Lung microvascular endothelial cell (primary cell): ENCODE measurements at regions not wholly inside any gene's neighbourhood (a gene's known extent, or its start where the extent isn't known, plus 50 kb on each side); places are given as distances from the start of the nearest gene placed in this dataset.
"Not testable (repeated sequence)": the region's sequence is repeated elsewhere in the genome, so short reads cannot be mapped to it uniquely, and the experiment has no call there.

Experiments
- DNase-seq, 2 donors: peaks; one replicate each; pipeline versions ENCODE4 v3.0.0 to v3.0.0-alpha.2; 2010; ENCODE audit warnings: low read depth in 2 of 2

DNA sequence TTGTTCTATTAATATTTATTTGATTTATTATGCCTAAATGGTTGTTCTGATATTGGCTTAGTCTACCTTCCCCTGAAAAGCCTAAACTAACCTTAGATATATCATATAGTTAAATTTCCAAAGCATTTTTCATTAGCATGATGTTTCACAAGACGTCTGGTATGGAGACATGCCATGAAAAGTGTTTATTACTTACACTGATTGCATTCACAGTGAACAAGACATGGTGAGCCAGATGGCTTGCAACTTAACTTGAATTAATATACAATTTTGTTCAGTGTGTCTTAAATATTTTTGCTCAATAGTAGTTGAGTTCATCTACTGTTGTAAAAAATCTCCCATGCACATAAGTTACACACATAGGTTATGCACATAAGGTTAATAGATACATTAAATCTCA is 758.4 kb downstream of the NSUN3 start:
- DNase-seq: no peak

DNA sequence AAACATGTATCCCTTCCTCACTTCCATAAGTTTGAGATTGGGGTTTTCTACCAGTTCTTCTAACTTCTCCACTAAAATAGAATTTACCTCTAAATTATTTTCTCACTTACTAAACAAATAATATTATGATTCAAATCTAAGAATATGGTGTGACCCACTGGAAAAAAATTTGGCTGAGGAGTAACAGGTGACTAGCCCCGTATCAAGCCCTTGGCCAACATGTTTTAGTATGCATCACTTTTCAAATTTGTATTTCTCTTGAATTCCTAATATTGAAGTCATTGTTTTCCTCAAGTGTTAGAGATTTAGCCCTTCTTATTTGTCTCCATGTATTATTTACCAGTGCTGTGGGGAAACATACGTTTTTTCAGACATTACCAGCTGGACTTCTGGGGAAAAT is 759.4 kb downstream of the NSUN3 start:
- DNase-seq: no peak

DNA sequence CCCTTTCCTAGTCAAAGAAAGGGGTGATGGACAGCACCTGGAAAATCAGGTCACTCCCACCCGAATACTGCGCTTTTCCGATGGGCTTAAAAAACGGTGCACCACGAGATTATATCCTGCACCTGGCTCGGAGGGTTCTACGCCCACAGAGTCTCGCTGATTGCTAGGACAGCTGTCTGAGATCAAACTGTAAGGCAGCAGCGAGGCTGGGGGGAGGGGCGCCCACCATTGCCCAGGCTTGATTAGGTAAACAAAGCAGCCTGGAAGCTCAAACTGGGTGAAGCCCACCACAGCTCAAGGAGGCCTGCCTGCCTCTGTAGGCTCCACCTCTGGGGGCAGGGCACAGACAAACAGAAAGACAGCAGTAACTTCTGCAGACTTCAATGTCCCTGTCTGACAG is 783.4 kb downstream of the NSUN3 start:
- DNase-seq: not testable (repeated sequence)

DNA sequence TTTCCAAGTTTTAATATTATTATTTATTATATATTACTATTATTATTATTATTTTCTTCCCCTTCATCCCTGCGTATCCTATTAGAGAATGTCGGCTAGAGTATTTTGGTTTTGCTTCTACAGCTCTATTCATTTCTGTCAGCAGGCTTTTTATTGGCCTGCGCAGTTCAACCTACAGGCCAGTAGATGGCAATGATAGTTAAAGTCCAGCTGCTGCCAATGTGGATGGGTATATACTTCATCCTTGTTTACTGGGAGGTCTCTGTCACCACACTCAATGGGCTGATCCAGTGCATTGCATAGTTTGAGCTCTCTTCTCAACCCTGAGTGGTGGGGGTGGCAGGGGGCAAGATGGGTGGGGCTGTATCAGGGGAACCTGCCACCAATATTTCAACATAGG is 799.8 kb downstream of the NSUN3 start:
- DNase-seq: peak; percentile 7 to 12

DNA sequence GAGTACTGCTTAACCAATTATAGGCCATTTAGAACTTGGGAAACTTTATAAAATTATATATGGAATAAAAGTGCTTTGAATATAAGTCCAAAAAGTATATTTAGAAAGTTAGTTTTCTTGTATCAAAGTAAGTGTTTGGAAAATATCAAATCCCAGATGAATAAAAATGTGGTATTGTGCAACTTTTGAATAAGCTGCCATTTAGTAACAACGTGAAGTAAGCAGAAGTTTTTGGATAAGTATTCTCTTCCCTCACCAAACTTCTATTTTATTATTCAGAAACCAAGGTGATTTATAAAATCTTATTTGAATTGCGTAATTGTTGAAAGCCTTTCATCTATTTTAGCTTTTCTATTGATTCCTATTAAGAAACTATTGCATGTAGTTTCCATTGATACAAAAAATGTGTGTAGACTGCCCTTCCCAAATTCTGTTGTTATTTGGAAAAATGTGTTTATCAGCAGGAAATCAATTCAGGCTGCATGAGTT is 806.2 kb downstream of the NSUN3 start:
- no peak for DNase-seq

DNA sequence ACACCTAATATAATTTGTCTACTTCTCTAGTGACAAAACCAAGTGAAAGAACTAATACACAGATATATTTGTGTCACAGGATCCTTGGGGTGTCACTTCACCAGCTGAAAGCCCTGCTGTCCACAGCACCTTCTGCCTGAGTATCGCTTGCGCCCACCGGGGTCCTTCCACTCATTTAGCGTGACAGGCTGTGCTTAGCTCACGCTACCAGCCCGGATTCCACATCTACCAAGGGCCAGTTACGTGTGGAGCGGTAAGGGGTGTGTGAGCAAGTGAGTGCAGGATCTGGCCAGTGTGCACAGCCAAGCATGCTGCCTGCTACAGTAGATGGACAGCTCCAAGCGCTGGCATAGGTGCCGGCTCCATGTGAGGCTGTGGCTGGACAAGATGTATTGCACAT is 810.9 kb downstream of the NSUN3 start:
- no peak for DNase-seq

DNA sequence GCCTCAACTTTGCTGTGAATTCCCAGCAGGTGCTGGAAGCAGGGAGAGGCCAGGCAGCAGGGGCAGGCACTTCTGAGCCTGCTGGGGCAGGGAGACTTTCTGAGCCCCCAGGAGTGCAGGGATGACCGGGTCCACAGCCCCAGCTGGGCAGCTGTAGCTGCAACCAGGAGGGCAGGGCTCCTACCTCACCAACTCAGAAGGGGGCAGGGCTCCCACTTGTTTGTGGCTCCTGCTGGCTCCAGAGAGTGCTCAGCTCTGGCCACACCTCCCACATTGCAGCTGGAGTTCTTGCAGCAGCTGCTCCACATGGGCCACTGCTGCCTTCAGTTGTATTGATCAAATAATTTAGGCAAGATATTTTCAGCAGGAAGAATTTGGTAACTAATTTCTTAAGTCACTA is 812.3 kb downstream of the NSUN3 start:
- DNase-seq: no peak

DNA sequence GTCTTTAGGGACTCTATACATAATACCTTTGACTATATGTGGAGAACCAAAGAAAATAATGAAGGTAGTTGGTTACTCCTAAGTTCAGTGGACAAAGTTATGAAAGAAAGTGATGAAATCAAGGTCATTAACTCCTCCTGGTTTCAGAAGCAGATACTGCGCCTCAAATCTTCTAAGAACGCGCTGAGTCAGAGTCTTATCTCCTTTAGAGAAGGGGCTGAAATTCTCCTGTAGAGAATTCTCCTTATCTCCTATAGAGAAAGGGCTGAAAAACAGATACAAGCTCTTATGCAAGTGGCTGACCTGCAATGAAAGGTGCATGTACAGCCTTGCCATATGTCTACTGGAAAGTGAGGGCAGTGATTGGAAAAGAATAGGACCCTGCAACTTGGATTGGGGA is 824.2 kb downstream of the NSUN3 start:
- DNase-seq: no peak

DNA sequence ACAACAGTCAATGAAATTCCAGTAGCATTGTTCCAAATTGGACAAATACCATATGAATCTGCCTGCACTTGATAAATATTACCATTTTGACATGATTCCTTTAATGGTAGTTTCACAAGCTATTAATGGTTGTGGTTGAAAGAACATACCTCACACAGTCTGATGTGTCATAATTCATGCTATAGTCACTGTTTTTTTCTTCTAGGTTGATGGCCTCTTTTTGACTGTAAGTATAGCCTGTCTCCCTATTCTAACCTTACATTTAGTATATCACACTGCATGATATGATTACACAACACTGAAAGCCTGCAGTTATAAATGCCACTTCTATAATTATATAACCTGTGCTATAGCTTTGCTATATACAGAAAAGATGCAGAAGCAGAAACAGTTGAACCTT is 834.1 kb downstream of the NSUN3 start:
- DNase-seq: no peak

DNA sequence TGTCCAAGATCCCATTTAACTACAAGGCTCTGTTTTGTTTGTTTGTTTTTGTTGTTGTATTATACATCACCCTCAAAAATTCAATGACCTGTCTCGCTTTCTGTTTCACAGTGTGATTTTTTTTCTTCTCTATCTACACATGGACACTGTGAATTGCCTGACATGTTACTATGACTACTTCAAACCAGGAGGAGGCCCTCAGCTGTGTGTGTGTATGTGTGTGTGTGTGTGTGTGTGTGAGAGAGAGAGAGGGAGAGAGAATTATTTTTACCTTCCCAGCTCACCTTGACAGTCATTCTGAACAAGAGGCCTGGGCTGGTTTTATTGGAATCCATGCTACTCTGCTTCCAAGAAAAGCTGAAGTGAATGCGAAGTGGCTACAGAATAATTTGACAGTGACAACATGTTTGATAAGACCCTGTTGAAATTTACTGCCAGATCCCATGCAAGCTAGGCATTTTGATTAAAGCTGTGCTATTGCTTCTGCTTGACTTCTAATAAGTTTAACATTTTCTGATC is 841.4 kb downstream of the NSUN3 start:
- DNase-seq: no peak

DNA sequence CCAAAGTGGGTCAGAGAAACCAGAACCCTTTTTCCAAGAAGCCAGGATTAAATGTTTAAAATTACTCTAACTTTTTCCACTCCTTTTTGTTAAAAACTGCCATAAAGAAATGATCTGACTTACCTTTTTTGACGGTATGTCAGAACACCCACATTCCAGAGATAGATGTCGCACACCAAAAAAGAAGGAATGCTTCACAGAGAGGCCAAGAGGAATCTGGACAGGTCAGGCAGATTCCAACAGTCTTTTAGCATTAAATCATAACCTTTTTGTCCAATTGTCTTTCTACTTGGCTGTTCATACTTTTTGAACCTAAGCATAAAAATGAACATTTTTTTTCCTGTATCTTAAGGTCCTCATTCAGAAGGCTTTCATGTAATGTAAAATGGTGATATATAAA is 846.9 kb downstream of the NSUN3 start:
- DNase-seq: no peak

DNA sequence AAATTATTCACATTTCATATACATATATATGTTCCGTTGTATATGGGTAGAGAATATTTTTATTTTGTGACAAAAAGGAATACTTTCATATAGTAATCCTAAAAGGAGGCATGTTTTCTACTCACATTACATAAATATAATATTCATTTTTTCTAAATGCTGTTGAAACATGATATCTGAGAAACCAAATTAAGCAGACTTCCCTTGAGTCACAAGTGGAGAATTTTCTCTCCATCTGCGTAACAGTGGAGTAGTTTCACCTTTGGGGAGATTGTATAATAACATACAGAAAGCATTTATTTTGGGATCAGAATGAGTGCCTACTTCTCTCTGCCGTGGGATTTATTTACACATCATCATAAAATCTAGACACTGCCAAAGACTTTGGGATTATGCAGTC is 849.8 kb downstream of the NSUN3 start:
- DNase-seq: no peak

DNA sequence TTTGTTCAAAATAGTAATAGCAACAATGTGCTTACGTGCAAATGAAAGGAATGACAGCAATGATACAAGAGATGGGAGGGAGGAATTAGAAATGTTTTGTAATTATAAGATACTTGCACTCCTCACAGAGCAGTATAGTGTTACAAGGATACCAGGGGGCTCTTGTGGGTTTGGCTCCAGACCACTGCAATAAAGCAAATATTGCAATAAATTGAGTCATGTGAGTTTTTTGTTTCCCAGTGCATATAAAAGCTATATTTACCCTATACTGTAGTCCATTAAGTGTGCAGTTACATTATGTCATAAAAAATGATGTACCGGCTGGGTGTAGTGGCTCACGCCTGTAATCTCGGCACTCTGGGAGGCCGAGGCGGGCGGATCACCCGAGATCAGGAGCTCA is 864.3 kb downstream of the NSUN3 start:
- DNase-seq: no peak

DNA sequence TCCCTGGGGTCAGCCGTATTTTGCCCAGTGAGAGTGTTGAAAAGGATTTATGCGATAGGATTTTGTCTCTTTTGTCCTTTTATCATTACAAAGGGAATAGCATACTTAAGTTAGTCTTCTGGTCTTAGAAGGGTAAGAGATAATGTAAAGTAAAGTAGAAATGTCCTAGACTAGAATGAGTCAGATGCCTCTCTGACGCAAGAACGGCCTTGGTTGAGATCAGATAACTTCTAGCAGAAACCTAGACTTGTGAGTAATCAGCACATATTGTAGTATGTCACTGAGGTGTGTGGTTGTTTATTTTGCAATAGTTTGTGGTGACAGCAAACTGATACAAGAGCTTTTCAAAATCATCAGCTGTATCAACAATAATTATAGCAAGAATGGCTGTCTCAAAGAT is 866.1 kb downstream of the NSUN3 start:
- no peak for DNase-seq

DNA sequence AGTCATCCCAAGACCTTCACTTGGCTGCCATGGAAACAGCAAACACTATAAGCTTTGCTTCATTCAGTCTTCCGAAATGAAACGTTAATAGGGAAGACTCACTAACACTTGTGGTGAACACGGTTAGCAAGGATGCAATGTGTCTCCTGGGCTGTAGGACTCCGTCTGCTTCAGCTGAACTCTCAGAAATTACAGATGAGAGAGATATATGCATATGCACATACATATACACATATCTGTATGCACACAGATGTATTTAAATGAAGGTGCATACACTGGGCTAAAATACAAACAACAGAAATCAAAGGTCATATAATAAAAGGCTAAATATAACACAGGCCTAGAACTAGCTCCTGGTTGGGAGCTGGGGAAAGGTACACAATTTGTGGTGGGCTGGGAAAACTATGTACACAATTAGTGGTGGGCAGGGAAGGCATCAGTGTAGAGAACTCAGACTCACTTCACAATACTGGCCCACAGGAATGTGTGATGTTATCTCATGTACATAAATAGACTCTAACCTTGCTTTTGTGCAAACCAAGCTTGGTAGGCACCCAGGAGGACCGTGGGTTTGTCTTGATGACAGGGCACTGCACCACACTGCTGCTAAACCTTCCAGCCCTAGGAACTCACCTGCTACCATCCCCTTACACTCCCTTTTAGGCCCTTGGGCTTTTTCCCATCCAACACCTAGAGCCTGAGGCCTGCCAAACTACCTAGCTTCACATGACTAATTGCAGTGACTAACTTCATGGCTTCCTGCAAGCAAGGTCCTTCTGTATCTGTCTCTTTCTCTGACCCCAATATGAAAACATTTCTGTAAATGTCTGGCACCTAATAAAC is 873.1 kb downstream of the NSUN3 start:
- no peak for DNase-seq

DNA sequence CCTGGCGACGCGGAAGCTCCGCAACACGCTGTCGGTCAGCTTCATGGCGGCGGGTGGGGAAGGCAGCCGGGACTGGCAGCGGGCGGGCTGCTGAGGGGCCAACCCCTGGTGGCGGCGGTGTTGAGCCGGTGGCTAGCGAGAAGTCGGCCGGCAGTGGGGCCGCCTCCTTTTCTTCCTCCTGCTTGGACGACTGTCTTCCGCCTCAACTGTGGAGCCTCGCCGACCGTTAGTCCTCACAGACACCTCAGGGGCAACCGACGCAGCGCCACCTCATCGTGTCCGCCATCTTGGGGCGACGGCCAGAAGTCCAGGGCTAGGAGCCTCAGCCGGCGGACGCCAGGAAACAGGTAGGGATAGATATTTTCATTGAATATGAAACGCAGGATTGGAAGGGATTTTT is 875.1 kb downstream of the NSUN3 start:
- no peak for DNase-seq

DNA sequence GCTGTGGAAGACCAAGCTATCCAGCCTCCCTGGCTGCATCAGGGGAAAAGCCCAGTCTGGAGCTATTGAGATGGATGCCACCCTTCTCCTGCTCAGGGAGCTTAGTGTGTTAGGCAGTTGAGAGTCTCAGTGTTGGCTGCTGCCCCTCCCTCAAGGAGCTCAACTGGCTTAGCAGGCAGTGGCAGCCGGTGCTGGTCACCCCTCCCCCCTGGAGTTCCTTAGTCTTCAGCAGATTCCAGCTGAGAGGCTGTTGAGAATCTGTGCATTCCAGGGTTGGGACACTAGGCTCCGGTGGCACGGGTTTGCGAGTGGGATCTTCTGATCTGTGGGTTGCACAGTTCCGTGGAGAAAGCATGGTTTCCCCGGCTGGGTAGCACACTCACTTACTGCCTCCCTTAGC is 883.8 kb downstream of the NSUN3 start:
- DNase-seq: no peak

DNA sequence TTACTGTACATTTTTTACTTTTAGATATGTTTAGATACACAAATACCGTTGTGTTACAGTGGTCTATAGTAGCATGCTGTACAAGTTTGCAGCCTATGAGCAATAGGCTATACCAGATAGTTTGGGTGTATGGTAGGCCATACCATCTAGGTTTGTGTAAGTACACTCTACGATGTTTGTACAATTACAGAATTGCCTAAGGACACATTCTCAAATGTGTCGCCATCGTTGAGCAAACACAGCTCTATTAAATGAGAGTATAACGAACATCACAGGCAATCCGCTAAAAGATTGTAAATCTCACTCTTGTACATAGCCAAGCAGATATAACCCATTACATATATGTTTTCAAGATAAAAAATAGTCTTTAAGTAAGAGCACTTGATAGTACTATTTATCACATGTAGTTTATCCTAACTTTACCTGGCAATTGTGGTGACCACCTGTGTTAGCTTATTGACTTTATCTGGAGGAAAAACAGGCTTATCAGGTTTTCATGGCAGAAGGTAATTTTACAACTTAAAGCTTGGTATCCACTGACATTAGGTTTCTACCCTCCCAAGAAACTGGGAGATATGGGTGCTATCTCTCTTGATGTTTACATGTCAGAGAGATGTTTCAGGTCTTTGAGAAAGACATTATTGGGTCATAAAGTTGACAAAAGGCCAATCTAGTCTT is 898.7 kb downstream of the NSUN3 start:
- DNase-seq: no peak

DNA sequence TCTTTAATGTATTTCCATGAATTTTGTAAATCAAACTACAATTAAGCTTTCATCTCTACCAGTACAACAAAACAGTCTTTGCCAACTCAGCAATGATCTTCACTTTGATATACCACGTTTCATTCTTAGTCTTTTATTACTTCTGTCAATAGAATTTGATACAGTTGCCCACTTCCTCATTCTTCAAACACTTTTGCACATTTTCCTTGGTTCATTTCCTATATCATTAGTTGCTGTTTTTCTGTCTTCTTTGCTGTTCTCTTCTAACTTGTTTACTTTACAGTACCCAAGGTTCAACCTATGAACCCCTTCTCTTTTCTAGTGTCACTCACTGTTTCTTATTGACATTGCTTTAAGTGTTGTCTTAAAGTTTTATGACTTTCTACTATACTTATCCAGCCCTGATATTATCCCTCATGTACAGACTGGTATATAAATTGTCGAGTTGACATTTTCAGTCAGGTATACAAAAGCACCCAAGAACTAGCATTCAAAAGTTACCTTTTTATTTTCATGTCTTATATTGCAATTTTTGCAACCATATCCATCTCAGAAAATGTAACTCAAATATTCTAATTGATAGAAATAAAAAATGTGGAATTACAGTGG is 903.1 kb downstream of the NSUN3 start:
- no peak for DNase-seq

DNA sequence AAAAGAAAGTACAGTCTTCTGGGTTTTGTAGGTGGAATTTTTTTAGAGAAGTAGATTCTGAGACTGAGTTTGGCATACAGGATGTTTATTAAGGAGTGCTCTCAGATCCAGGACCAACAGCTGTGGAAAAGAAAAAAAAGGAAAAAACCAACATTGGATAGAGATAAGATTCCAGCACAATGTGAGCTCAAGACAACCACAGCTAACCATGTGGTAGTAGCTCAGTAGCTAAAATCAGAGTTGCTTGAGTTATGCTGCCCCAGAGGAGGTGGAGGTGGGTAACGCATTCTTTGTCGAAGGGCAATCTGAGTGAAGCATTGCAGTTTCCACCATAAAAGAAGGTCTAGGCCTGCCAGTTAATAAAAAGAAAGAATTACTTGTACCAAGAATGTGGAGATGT is 904.3 kb downstream of the NSUN3 start:
- DNase-seq: no peak

DNA sequence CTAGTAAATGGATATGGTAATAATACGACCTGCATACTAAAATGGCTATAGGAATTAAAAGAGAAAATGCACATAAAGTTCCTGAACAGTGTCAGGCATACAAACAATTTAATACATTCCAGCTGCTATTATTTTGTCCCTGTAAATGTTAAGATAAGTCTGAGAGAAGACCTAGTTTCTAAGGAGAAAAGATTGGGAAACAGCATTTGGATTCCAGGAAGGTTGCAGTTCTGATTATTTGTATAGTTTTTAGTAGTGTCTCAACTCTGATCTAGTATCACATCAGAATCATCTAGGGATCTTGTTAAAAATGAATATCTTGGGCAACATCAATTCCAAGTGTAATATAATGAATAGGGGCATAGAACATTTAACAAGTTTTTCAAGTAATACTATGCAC is 905.7 kb downstream of the NSUN3 start:
- no peak for DNase-seq

DNA sequence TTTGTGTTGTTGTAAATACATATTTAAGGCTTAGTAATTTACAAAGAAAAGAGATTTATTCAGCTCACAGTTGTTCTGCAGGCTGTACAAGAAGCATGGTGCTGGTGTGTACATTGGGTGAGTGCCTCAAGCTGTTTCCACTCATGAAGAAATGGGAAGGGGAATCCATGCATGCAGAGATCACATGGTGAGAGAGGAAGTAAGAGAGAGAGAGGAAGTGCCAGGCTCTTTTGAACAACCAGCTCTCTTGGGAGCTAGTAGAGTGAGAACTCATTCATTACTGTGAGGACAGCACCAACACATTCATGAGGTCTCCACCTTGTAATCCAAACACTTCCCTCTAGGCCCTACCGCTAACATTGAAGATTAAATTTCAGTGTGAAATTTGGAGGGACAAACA is 909.2 kb downstream of the NSUN3 start:
- DNase-seq: no peak

DNA sequence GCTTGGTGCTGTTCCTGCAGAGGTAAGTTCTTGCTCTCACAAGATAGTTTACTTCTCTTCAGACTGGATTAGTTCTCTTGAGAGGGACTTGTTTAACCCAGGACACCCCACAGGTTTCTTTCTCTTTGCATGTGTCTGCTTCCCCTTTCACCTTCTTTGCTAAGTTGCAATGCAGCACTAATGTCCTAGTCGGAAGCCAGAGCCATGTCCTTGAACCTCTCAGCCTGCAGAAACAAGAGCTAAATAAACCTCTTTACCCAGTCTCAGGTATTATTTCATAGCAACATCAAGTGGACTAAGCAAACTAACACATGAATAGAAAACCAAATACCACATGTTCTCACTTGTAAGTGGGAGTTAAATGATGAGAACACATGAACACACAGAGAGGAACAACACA is 915.2 kb downstream of the NSUN3 start:
- DNase-seq: no peak
